ENCODE measurements at regions not wholly inside any gene's neighbourhood (a gene's known extent, or its start where the extent isn't known, plus 50 kb on each side); places are given as distances from the start of the nearest gene placed in this dataset.

DNA sequence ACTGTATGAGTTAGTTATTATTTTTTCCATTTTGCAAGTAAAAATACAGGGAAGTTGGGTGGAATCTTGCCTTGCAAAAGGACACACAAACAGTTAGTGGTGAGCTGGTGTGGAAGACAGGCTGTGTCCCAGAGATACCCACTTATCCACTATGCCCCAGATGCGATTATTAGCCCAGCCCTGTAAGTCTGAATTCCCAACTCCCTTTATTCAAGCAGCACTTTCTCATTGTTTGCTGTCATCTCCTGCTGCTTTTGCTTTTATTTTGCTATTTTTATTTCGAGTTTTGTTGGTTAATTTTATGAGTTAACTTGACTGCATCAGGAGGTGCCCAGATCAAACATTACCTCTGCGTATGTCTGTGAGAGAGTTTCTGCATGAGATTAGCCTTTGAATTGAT lies 239.4 kb downstream of the DOK5 start:
- DNase-seq, result no peak
- in situ Hi-C loops (cut with MboI; ENCODE audit: low pct_unique_long_range_greater_than_20kb, low sequenced_read_pairs), result no loop called here

DNA sequence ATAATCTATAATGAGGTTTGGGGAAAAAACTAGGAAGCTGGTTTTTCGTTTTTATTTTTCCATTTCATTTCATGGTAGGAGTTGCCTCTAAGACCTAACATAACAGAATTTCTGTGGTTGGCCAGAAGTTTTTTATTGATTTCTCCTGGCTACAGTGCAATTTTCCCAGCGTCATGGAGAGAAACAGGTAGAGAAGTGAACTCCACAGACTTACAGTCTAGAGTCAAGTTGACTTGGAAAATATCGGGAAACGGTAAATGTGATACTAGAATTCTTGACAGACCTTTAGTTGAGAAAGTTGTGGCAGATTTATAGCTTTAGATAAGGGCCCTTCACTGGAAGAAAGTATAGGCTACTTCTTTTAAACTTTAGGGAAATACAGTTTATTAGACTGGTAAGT lies 238.3 kb downstream of the DOK5 start:
- DNase-seq, result no peak
- in situ Hi-C loops (cut with MboI; ENCODE audit: low pct_unique_long_range_greater_than_20kb, low sequenced_read_pairs), result no loop called here

DNA sequence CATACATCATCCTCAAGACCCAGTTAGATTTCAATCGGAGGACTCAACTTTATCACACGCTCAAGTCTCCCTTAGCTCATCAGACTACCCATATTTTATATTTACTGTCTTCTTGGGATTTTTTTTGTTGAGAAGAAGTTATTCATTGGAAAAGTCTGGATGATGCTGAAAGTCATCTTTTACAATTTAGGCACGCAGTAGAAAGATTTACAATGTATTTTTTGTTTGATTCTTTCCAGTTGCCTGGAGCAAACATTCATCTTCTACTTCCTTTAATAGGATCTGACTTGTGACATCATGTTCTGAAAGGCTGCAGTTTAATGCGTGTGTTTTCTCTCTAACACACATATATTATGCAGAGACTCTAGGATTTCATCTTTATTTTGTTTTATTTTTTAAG lies 235.7 kb downstream of the DOK5 start:
- no peak for DNase-seq
- in situ Hi-C loops (cut with MboI; ENCODE audit: low pct_unique_long_range_greater_than_20kb, low sequenced_read_pairs), result no loop called here

DNA sequence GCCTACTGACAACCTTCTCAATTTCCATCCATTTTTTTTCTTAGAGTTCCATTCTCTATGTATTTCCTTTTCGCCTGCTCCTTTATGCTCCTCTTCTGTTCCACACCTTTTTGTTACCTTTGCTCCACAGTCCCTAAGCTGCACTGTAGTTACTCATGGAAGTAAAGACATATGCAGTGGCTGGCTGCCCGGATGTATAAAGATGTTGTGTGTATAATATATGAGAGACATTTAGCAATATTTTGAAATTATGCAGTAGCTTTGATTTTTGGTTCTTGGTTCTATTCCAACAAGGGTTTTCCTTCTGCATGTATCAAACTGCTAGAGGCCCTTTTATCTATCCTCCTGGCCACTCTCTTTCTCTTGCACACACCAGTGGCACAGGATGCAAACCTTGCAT lies 234.9 kb downstream of the DOK5 start:
- no peak for DNase-seq
- in situ Hi-C loops (cut with MboI; ENCODE audit: low pct_unique_long_range_greater_than_20kb, low sequenced_read_pairs), result no loop called here

DNA sequence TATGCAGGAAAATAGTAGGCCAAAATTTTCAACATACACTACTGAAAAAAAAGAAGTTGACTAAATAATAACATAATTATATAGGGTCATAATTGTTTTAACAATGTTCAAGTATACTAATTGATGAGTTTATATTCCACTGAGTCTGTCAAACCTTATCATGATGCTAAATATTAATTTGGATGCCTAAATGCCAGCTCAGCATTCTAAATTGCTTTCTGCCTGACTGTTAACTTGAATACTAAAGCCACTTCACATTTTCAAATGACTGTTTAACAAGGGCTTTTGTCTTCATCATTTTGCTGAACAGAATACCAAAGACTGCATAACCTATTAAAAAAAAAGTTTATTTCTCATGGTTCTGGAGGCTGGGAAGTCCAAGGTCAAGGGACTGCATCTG lies 232.8 kb downstream of the DOK5 start:
- in situ Hi-C loops (cut with MboI; ENCODE audit: low pct_unique_long_range_greater_than_20kb, low sequenced_read_pairs), result no loop called here
- DNase-seq, result no peak

DNA sequence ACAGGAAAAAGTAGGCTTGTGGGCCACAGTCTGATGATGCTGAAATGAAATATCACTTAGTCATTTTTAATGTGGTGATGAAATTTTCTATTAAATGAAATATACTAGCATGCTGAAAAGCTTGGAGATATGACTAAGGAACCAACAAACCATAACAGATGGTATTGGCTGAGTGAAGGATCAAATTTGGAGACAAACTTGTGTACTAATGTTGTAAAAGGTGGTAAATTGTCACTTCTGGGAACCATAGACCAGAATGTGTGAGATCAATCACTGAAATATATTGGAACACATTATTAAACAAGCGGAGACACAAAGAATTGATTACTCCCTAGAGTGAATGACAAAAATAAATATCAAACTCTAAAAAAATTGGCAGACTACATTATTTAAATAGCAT lies 232.4 kb downstream of the DOK5 start:
- in situ Hi-C loops (cut with MboI; ENCODE audit: low pct_unique_long_range_greater_than_20kb, low sequenced_read_pairs), result no loop called here
- no peak for DNase-seq

DNA sequence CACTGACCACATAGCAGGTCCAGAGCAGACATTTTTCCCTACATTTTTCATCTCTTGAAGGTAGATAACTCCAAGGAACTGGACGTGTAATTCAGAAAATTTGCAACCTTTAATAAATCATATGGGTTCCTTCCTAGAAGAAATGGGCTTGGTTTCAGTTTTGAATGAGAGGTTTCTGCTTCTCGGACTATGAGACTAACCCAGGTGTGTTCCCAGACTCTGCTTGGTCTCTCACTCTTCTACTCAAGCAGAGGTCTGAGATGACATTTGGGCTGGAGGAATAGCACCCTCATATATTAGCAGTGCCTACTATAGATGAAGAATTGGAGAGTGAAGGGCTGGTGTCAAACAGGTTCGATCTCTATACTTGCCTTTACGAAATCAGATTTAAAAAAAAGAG lies 231.2 kb downstream of the DOK5 start:
- in situ Hi-C loops (cut with MboI; ENCODE audit: low pct_unique_long_range_greater_than_20kb, low sequenced_read_pairs), result no loop called here
- no peak for DNase-seq

DNA sequence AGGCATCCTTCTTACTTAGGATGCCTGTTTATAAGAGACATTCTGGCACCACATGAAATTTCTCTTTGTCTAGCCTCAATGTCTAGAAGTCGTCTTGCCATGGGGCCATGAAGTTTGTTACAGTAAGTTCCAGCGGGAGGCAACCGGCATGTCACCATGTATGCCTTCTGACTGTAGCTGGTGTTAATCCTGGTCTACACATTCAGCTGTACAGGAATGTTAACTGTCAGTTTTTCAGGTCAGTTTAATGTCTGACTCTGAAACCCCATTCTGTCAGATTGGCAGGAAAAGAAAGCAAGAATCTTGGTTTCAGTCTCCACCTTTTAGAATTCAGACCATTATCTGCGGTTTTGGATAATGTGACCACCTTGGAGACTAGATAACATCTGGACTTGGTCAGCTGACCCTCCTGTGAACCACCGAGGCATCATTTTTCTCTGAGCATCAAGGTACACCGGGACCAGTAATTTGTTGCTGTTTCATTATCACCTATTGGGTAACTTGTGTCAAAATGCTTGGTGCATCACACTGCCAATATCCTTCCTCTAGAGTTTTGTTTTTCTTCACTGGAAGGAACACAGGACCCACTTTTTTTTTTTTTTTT lies 228.7 kb downstream of the DOK5 start:
- in situ Hi-C loops (cut with MboI; ENCODE audit: low pct_unique_long_range_greater_than_20kb, low sequenced_read_pairs), result no loop called here
- no peak for DNase-seq

Data from KBM-7 (cell line).